Endothelial cell (in vitro differentiated cells): ENCODE measurements at regions not wholly inside any gene's neighbourhood (a gene's known extent, or its start where the extent isn't known, plus 50 kb on each side); places are given as distances from the start of the nearest gene placed in this dataset.
A peak's percentile ranks its signal among the peaks of the same experiment; 100 is the strongest.

ENCODE experiments used
- DNase-seq: peaks from one replicate; pipeline ENCODE4 v3.0.0; 2021; ENCODE audit warnings: low spot score
- H3K27ac Mint-ChIP-seq: one replicate; pipeline ENCODE4 v1.8.0; 2021; ENCODE audit warnings: mixed read lengths, inconsistent platforms; ENCODE audit not compliant: unreplicated experiment
- H3K27me3 Mint-ChIP-seq: one replicate; pipeline ENCODE4 v1.8.0; 2021; ENCODE audit warnings: mild to moderate bottlenecking, moderate library complexity, mixed read lengths, inconsistent platforms; ENCODE audit not compliant: unreplicated experiment
- H3K36me3 Mint-ChIP-seq: one replicate; pipeline ENCODE4 v1.8.0; 2021; ENCODE audit warnings: mild to moderate bottlenecking, low read depth, mixed read lengths, inconsistent platforms; ENCODE audit not compliant: unreplicated experiment
- H3K4me1 Mint-ChIP-seq: one replicate; pipeline ENCODE4 v1.8.0; 2021; ENCODE audit warnings: mild to moderate bottlenecking, mixed read lengths, inconsistent platforms; ENCODE audit not compliant: unreplicated experiment
- H3K4me3 Mint-ChIP-seq: one replicate; pipeline ENCODE4 v1.8.0; 2021; ENCODE audit warnings: mild to moderate bottlenecking, mixed read lengths, inconsistent platforms; ENCODE audit not compliant: unreplicated experiment
- H3K9me3 Mint-ChIP-seq: one replicate; pipeline ENCODE4 v1.8.0; 2021; ENCODE audit warnings: mixed read lengths, inconsistent platforms; ENCODE audit not compliant: unreplicated experiment
- CTCF ChIP-seq: fragments of 200-600 bp; sonication (generic); IDR thresholded peaks from one replicate; pipeline ENCODE4 v1.5.0; 2021; ENCODE audit warnings: antibody characterized with exemption; ENCODE audit not compliant: unreplicated experiment

GRCh38 chr18:65975536-65975935 is 224.7 kb downstream of the CDH7 start:
- TF ChIP-seq CTCF: no peak
- Mint-ChIP-seq H3K36me3 (no peaks in the 10 kb centered on the region), H3K27ac (no peak overlapping the region), H3K27me3 (no peaks in the 10 kb centered on the region), H3K4me1 (no peaks in the 10 kb centered on the region), H3K9me3 (no peaks in the 10 kb centered on the region), H3K4me3 (no peak overlapping the region)
- DNase-seq: no peak

- H3K4me1 Mint-ChIP-seq: no peaks in the 10 kb centered on the region
- H3K27me3 Mint-ChIP-seq: no peaks in the 10 kb centered on the region
- no peak for TF ChIP-seq CTCF
- H3K4me3 Mint-ChIP-seq: no peak overlapping the region
- no peaks in the 10 kb centered on the region for H3K36me3 Mint-ChIP-seq
- no peaks in the 10 kb centered on the region for H3K9me3 Mint-ChIP-seq
- no peak overlapping the region for H3K27ac Mint-ChIP-seq
- DNase-seq: no peak
Measured at GRCh38 chr18:65974758-65975157, 223.9 kb downstream of the CDH7 start.

GRCh38 chr18:65968239-65969004 is 217.6 kb downstream of the CDH7 start:
- Mint-ChIP-seq H3K4me3 (no peak overlapping the region), H3K27me3 (no peaks in the 10 kb centered on the region), H3K27ac (no peak overlapping the region), H3K9me3 (no peaks in the 10 kb centered on the region), H3K36me3 (no peaks in the 10 kb centered on the region), H3K4me1 (no peaks in the 10 kb centered on the region)
- peak; percentile 24 for DNase-seq
- peak; percentile 73 for TF ChIP-seq CTCF

GRCh38 chr18:65955747-65956146 is 204.9 kb downstream of the CDH7 start:
- Mint-ChIP-seq H3K4me1 (no peaks in the 10 kb centered on the region), H3K9me3 (no peaks in the 10 kb centered on the region), H3K27me3 (no peaks in the 10 kb centered on the region), H3K36me3 (no peaks in the 10 kb centered on the region), H3K4me3 (no peak overlapping the region), H3K27ac (no peak overlapping the region)
- DNase-seq: no peak
- TF ChIP-seq CTCF: no peak

- Mint-ChIP-seq H3K27ac (no peak overlapping the region), H3K36me3 (no peaks in the 10 kb centered on the region), H3K4me3 (no peak overlapping the region), H3K9me3 (no peaks in the 10 kb centered on the region), H3K27me3 (no peaks in the 10 kb centered on the region), H3K4me1 (no peaks in the 10 kb centered on the region)
- no peak for TF ChIP-seq CTCF
- DNase-seq: no peak
Measured at GRCh38 chr18:65954372-65954771, 203.6 kb downstream of the CDH7 start.
